GM21717 (cell line): ENCODE measurements at regions not wholly inside any gene's neighbourhood (a gene's known extent, or its start where the extent isn't known, plus 50 kb on each side); places are given as distances from the start of the nearest gene placed in this dataset.
"Not testable (repeated sequence)": the region's sequence is repeated elsewhere in the genome, so short reads cannot be mapped to it uniquely, and the experiment has no call there.

Experiments
- ATAC-seq: cut with Tn5 transposase; IDR thresholded peaks from one replicate; pipeline ENCODE4 v1.9.1; 2021; ENCODE audit warnings: mild to moderate bottlenecking, moderate library complexity; ENCODE audit not compliant: unreplicated experiment

DNA sequence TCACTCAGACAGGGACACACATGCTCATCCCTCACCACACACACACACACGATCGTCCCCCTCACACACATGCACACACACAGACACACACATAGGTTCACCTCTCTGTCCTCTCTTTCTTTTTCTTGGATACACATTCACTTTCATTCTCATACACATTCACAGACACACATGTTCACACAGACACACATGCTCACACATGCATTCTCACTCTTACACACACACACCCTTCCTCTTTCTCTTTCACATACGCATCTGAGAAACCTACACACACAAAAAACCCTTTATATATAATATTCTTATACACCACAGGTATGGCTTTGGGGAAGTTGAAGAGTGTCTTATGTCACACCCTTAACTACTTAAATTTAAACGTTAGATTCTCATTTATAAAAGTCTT lies 248.6 kb upstream of the RUNX1 start:
- no peak for ATAC-seq

DNA sequence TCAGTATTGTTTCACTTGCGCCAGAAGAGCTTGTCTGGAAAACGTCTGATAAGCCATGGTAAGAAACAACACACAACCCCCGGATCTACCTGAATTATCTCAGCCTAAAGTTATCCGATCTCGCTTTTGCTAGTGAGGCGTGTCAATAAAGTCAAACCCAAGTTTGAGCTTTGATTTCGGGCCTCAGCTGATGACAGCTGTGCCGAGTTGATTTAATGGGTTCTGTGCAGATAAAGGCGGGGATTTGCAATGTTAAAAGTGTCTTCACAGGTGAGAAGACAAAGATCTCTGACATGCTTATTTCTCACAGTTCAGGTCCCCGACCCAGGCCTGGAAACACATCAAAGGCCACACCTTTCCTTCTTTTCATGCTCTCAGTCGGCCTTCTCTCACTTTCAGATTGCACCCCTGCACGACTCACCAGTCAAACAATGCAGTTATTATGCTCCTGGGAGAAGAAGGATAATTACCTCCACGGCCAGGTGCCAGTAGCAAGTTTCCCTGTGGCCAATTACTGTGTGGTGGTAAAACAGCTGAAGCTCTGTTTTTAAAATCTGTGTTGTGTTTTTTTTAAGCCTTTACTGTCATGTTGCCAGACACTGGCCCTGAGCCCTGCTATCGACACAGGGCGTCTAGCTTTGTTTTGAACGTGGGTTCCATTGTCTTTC lies 245.3 kb upstream of the RUNX1 start:
- no peak for ATAC-seq

DNA sequence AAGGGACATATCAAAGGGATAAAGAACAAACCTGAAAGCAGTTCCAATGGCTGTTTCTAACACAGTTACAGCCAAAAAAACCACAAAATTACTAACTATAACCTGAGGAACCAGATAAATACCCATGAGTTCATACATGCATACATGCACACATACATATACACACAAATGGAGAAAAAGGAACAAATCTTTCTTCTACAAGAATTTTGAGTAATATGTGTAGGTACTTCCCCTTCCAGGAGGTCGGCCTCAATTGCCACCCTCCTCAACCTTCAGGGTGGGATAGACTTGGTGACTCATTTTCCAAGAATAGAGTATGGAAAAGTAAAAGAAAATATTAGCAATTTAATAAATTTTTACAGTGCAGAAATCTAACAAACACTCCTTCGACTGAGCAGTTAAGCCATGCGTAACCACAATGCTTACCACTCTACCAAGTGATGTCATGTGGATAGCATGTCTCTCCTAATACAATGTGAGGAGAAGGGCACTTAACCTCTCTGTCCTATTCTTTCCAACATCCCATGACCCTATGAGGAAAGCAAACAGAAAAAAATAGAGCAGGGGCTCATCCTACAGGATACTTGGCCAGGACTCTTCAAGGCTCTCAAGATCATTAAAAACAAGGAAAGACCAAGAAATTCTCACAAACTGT lies 243.0 kb upstream of the RUNX1 start:
- ATAC-seq: no peak

DNA sequence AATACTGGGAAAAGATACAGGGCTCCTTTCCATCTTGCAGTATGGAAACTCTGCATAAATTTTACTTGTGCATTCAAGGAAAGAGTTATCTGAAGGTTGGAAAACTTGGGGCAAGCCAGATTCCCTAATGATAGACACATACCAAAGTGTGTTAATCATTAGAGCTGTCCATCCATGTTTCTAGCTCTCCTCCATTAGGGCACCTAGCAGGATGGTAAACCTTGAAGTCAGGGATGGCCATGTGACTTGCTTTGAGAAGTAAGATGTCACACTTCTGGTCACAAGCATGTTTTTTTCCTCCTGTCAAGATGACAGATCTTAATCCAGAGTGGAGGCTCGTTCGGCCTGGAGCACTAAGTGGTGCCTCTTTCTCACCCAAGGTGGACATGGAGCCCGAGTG lies 241.9 kb upstream of the RUNX1 start:
- no peak for ATAC-seq

DNA sequence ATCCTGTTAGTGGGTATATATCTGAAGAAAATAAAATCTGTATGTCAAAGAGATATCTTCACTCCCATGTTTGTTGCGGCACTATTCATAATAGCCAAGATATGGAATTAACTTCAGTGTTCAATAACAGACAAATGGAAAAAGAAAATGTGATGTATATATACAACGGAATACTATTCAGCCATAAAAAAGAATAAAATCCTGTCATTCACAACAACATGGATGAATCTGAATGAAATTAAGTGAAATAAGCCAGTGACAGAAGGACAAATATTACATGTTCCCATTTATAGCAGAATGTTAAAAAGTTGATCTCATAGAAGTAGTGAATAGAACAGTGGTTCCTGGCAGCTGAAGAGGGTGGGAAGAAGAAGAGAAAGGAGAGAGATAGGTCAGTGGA lies 239.1 kb upstream of the RUNX1 start:
- ATAC-seq: no peak

DNA sequence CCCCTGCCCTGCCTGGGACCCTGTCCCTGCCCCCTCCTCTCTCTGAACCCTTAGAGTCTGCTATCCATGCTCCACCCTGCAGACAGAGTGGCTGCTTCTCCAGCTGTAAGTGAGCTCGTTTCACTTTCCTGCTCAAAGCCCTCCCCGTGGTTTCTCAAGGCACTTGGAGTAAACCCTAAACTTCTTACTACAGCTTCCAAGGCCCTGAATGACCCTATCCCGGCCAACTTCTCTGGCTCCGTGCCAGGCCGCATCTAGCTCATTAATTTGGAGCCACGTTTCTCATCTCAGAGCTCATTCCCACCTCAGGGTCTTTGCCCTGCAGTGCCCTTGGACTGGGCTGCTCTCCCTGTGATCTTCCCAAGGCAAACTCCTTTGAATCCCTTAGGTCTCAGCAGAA lies 235.1 kb upstream of the RUNX1 start:
- ATAC-seq: no peak

DNA sequence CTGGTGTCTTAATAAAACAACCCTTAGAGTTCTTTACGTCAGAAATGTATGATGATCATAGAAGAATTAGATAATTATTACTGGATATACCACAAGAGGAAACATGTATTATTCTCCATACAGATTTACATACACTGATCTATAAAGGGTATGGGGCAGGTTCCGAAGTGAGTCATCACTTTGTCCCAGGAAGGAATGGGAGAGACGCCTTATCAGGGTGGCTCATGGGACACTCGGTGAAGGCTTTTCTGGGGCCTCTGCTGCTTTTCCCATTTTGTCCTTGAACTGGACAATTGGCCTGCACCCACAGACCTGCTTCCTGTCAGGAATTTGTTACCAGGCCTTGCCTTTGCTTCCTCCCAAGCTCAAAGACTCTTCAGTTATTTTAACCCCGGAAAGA lies 233.8 kb upstream of the RUNX1 start:
- no peak for ATAC-seq

DNA sequence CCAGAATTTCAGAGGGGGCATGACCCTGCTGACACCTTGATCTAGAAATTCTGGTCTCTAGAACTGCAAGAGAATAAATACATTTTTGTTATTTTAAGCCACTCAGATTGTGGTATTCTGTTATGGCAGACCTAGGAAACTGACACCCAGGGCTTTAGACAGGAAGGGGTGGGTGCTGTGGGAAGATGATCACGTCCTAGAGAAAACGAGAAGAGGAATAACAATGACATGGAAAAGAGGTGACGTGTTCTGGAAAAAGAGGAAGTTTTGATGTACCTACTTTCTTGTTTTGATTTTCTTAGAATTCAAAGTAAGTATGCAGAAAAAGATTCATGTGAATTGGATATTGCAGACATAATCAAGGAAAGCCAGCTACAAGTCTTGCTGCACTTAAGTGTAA lies 232.9 kb upstream of the RUNX1 start:
- ATAC-seq: no peak

DNA sequence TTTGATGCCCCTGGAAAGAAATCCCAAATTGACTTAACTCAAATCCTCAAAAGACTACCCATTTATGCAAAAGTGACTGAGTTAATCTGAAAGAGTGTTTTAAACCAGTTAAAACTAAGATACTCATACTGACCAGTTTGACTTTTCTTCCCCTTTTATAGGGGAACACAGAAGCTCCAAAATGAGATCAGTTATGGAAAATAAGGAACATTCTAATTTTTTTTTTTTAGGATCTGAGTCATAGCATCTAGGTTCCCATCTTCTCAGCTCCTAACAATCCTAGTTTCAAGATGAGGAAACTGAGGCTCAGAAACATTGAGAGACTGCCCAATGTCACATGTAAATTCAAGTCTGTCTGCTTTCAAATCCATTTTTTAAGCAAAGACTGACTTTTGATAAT lies 231.1 kb upstream of the RUNX1 start:
- ATAC-seq: no peak

DNA sequence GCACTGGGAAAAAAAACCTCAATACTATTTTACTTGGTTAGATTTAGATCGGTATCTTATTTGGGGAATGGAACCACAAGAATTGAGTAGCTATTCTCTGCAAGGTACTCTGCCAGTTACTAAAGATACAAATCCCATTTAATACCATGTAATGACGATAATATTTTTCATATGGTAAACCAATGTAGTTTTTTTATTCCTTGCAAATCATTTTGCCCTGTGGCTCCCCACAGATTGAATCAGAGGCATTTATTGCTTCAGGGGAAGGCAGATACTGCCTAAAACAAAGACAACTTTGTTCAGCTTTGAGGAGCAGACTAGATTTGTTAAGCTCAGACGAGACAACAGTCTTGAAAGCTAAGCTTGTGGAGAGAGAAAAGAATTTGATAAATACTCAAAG lies 226.7 kb upstream of the RUNX1 start:
- ATAC-seq: no peak

DNA sequence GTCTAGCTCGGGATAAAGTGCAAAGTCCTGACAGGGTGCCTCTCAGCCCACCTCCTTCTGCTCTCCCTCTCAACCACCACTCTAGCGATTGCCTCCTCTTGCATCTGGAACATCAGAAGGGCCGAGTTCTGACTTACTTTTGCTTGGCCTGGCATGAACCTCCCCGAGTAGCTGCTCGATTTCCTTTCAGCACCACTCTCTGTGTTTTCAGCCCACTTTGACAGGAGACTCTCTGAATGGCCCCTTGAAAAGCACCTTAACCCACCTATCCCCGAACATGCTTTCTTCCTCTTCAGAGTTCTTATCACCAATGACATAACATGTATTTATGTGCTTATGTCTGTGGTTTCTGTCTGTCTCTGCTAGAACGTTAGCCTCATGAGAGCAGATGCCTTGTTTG lies 225.8 kb upstream of the RUNX1 start:
- no peak for ATAC-seq

DNA sequence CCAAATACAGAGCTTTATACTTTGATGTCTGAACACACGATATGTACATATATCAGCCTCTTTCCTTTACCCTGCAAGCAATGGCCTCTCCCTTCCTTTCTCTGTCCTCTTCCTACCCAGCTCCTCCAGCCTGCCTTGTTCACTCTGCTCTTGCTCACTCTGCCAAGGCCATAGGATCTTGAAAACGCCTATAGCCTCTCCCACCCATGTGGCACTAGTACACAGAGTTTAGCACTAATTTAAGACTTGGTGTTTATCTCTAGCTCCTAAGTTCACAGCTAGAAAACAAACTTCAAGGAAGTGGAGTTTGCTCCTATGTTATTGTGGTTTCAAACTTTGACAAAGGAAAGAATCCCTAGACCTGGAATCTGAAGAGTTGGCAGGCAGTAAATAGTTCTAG lies 225.0 kb upstream of the RUNX1 start:
- ATAC-seq: no peak

DNA sequence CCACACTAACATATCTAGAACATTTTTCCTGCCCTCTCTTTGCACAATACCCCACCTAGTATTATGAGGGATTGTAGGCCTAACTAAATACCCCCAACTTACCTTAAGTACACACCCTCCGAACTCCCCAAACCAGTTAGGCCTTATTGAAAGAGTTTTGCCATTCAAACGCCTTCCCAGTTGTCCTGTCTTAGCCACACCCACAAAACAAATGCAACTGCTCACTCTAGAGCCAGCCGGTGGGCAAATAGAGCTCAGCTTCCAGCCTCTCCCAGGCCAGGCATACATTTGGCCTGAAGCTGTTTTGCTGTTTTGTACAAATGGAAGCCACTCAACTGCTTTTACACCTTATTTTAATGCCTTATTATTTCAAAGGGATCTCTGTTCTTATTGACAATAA lies 224.2 kb upstream of the RUNX1 start:
- no peak for ATAC-seq

DNA sequence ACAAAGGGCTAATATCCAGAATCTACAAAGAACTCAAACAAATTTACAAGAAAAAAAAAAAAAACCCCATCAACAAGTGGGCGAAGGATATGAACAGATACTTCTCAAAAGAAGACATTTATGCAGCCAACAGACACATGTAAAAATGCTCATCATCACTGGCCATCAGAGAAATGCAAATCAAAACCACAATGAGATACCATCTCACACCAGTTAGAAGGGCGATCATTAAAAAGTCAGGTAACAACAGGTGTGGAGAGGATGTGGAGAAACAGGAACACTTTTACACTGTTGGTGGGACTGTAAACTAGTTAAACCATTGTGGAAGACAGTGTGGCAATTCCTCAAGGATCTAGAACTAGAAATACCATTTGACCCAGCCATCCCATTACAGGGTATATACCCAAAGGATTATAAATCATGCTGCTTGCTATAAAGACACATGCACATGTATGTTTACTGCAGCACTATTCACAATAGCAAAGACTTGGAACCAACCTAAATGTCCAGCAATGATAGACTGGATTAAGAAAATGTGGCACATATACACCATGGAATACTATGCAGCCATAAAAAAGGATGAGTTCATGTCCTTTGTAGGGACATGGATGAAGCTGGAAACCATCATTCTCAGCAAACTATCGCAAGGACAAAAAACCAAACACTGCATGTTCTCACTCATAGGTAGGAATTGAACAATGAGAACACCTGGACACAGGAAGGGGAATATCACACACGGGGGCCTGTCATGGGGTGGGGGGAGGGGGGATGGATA lies 222.4 kb upstream of the RUNX1 start:
- ATAC-seq: not testable (repeated sequence)

DNA sequence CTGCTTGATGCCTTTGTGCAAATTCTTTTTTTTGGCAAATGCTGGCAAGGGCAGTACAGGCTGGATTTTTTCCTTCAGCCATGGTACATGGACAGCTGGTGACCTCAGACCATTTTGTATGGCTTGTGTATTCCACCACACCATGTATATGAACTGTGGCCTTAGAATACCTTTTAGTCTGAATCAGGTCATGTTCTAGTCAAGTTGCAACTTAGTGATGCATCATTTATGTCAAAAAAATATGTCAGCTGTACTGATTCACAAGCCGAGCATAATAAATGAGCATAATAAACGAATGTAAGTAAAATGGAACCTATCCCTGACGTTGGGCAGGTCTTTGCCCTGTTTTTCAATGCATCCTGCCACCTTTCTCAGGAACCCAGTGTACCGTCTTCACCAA lies 219.7 kb upstream of the RUNX1 start:
- no peak for ATAC-seq

DNA sequence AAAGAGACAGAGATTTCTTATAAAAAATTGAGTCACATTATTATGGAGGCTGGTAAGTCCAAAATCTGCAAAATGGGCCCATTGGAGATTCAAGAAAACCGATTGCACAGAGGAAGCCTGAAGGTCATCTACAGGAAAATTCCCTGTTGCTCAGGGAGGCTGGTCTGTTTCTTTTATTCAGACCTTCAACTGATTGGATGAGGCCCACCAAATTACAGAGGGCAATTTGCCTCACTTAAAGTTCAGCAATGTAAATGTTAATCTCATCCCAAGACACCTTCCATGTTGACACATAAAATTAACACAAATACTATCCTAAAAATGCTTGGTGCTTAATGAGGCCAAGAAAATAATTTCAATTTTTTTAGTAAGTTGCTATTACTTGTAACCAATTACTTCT lies 219.2 kb upstream of the RUNX1 start:
- no peak for ATAC-seq

DNA sequence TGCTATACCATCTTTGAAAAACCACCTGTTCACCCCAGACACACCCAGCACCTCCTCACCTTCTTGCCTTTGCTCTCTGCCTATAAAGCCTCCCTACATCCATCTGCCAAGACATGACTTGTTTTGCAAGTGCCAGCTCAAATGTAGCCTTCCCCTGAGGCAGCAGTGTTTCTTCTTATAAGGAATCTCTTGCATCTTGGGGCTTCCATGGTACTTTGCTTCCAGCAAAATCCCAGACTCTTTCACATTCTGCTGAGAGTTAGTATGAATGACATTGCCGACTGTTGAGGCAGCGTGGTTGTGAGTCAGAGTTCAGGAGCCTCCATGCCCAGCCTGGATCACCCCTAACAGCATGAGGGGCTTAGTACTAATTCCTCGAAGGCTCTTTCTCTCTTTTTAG lies 217.4 kb upstream of the RUNX1 start:
- ATAC-seq: no peak

DNA sequence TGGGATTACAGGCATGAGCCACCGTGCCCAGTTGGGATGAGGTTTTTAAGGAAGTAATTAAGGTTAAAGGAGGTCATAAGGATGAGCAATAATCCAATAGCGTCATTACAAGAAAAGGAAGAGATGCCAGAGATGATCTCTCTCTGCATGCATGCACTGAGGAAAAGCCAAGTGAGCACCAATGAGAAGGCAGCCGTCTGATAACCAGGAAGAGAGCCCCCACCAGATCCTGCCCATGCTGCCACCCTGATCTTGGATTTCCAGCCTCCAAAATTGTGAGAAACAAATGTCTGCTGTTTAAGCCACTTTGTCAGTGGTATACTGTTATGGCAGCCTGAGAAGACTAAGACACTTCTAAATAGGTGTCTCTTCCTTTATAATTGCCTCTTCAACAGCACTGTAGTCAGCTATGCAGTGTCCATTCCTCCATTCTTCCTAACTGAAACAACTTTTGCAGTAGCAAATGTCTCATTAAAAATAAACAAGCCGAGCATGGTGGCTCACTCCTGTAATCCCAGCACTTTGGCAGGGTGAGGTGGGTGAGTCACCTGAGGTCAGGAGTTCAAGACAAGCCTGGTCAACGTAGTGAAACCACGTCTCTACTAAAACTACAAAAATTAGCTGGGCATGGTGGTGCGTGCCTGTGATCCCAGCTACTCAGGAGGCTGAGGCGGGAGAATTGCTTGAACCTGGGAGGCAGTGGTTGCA lies 216.2 kb upstream of the RUNX1 start:
- ATAC-seq: no peak

DNA sequence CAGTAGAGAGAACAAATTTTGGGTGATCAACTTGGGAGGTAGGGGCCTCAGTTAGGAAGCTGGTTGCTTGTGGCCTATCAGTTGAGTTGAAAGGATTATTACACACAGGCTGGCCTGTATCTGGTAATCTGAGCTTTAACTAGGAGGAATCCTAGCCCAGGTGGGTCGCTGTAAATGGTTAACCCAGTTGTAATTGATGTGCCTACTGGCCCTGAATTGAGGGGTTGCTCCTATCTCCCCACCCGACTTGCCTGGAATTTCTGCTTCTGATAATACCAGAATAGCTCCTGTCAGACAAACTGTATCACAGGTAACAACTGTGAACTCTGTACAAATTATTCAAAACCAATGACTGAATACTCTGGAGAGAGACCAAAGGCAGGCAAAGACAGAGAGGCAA lies 210.4 kb upstream of the RUNX1 start:
- ATAC-seq: no peak

DNA sequence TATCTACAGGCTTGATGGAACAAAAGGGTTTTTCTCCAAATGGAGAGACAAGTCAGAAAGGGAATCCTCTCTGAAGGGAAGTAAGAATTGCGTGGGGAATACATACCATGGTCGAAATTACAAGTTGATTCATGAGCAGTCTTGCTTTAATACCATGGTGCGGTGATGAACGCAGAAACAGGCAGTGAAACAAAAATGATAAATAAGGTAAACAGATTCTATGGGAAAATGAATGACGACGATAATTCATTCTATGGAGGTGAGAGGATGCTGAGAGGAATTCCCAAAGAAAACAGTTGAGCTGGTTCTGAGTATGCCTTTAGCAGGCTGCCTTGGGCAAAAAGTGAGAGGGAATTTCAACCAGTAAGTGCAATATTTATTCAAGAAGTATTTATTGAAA lies 209.4 kb upstream of the RUNX1 start:
- ATAC-seq: no peak

DNA sequence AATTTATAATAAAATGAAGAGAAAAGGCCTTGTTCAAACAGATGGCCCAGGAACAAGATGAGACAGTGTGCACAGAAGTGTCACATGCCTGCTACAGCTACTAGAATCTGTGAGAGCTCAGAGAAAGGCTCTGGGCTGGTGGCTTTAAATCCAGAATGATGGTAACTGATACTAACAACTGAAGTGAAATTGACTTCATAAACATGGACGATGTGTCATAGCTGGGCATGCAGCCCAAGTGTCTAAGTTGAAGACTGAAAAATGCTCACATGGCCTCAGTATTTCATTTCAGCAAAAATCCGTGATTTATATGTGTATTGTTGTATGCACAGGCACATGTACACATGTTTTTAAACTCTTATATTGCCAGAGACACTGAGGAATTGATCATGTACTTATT lies 208.3 kb upstream of the RUNX1 start:
- no peak for ATAC-seq
